ENCODE measurements at regions not wholly inside any gene's neighbourhood (a gene's known extent, or its start where the extent isn't known, plus 50 kb on each side); places are given as distances from the start of the nearest gene placed in this dataset.
"Not testable (repeated sequence)": the region's sequence is repeated elsewhere in the genome, so short reads cannot be mapped to it uniquely, and the experiment has no call there.

- Histone ChIP-seq H3K27me3 (no peaks in the 10 kb centered on the region), H3K27ac (no peak overlapping the region), H3K4me1 (no peaks in the 10 kb centered on the region), H3K36me3 (no peaks in the 10 kb centered on the region), H3K9me3 (no peaks in the 10 kb centered on the region), H3K4me3 (no peak overlapping the region)
- TF ChIP-seq POLR2A (IDR thresholded peaks at IDR 0.05) (no peak), CTCF (IDR thresholded peaks at IDR 0.05) (no peak), POLR2AphosphoS5 (IDR thresholded peaks at IDR 0.05) (no peak)
- intact Hi-C loops (cut with DNase I; ENCODE audit: low total_unique reads), result no loop called here
- no peak for DNase-seq (ENCODE audit: low spot score in 2 of 2)
Observed at GRCh38 chr4:12105519-12105918, 676.8 kb upstream of the HS3ST1 start.

- H3K4me1 ChIP-seq; DNase-seq (ENCODE audit: low spot score in 2 of 2); H3K36me3 ChIP-seq; H3K27ac ChIP-seq; H3K4me3 ChIP-seq; intact Hi-C loops (cut with DNase I; ENCODE audit: low total_unique reads); H3K9me3 ChIP-seq; H3K27me3 ChIP-seq: not testable (repeated sequence)
Observed at GRCh38 chr4:12089920-12090319, 661.2 kb upstream of the HS3ST1 start.

- intact Hi-C loops (cut with DNase I; ENCODE audit: low total_unique reads), result no loop called here
- DNase-seq (ENCODE audit: low spot score in 2 of 2), result no peak
- H3K27ac ChIP-seq, result no peak overlapping the region
Observed at GRCh38 chr4:12084690-12085089, 656.0 kb upstream of the HS3ST1 start.

GRCh38 chr4:12071316-12071715 lies 642.6 kb upstream of the HS3ST1 start:
- no peak for DNase-seq (ENCODE audit: low spot score in 2 of 2)
- intact Hi-C loops (cut with DNase I; ENCODE audit: low total_unique reads), result no loop called here
- Histone ChIP-seq H3K27ac (no peak overlapping the region), H3K36me3 (no peaks in the 10 kb centered on the region), H3K27me3 (no peaks in the 10 kb centered on the region), H3K4me1 (no peaks in the 10 kb centered on the region), H3K9me3 (no peaks in the 10 kb centered on the region), H3K4me3 (no peak overlapping the region)
- TF ChIP-seq CTCF (IDR thresholded peaks at IDR 0.05), result no peak
- no peak for TF ChIP-seq POLR2AphosphoS5 (IDR thresholded peaks at IDR 0.05)
- no peak for TF ChIP-seq POLR2A (IDR thresholded peaks at IDR 0.05)

More at GRCh38 chr4:12084690-12085089, 656.0 kb upstream of the HS3ST1 start:
- no peak for TF ChIP-seq CTCF (IDR thresholded peaks at IDR 0.05)
- no peak for TF ChIP-seq POLR2AphosphoS5 (IDR thresholded peaks at IDR 0.05)
- no peak for TF ChIP-seq POLR2A (IDR thresholded peaks at IDR 0.05)
- no peaks in the 10 kb centered on the region for H3K27me3 ChIP-seq
- no peaks in the 10 kb centered on the region for H3K4me1 ChIP-seq
- H3K36me3 ChIP-seq, result no peaks in the 10 kb centered on the region
- peaks cover 0 to 8% of the 10 kb centered on the region in 2 donors for H3K9me3 ChIP-seq
- H3K4me3 ChIP-seq, result no peak overlapping the region

- intact Hi-C loops (cut with DNase I; ENCODE audit: low total_unique reads), result no loop called here
- Histone ChIP-seq H3K36me3 (no peaks in the 10 kb centered on the region), H3K4me1 (no peaks in the 10 kb centered on the region), H3K27ac (no peak overlapping the region), H3K27me3 (no peaks in the 10 kb centered on the region), H3K4me3 (no peak overlapping the region), H3K9me3 (no peaks in the 10 kb centered on the region)
- TF ChIP-seq POLR2AphosphoS5 (IDR thresholded peaks at IDR 0.05), result no peak
- no peak for TF ChIP-seq POLR2A (IDR thresholded peaks at IDR 0.05)
- no peak for TF ChIP-seq CTCF (IDR thresholded peaks at IDR 0.05)
- DNase-seq (ENCODE audit: low spot score in 2 of 2), result no peak
Observed at GRCh38 chr4:12053966-12054365, 625.3 kb upstream of the HS3ST1 start.

GRCh38 chr4:12053556-12053955 lies 624.9 kb upstream of the HS3ST1 start:
- H3K9me3 ChIP-seq, result no peaks in the 10 kb centered on the region
- TF ChIP-seq POLR2AphosphoS5 (IDR thresholded peaks at IDR 0.05), result no peak
- no peak for TF ChIP-seq POLR2A (IDR thresholded peaks at IDR 0.05)
- TF ChIP-seq CTCF (IDR thresholded peaks at IDR 0.05), result no peak
- no peaks in the 10 kb centered on the region for H3K36me3 ChIP-seq
- no peaks in the 10 kb centered on the region for H3K4me1 ChIP-seq
- DNase-seq (ENCODE audit: low spot score in 2 of 2), result no peak
- H3K4me3 ChIP-seq, result no peak overlapping the region
- intact Hi-C loops (cut with DNase I; ENCODE audit: low total_unique reads), result no loop called here
- no peak overlapping the region for H3K27ac ChIP-seq
- H3K27me3 ChIP-seq, result no peaks in the 10 kb centered on the region
